ENCODE measurements at regions not wholly inside any gene's neighbourhood (a gene's known extent, or its start where the extent isn't known, plus 50 kb on each side); places are given as distances from the start of the nearest gene placed in this dataset.

- in situ Hi-C loops (cut with MboI; ENCODE audit: low pct_unique_long_range_greater_than_20kb, low sequenced_read_pairs, unreplicated experiment): no loop called here
- DNase-seq (ENCODE audit: low spot score): no peak
- TF ChIP-seq, protein P1, sequence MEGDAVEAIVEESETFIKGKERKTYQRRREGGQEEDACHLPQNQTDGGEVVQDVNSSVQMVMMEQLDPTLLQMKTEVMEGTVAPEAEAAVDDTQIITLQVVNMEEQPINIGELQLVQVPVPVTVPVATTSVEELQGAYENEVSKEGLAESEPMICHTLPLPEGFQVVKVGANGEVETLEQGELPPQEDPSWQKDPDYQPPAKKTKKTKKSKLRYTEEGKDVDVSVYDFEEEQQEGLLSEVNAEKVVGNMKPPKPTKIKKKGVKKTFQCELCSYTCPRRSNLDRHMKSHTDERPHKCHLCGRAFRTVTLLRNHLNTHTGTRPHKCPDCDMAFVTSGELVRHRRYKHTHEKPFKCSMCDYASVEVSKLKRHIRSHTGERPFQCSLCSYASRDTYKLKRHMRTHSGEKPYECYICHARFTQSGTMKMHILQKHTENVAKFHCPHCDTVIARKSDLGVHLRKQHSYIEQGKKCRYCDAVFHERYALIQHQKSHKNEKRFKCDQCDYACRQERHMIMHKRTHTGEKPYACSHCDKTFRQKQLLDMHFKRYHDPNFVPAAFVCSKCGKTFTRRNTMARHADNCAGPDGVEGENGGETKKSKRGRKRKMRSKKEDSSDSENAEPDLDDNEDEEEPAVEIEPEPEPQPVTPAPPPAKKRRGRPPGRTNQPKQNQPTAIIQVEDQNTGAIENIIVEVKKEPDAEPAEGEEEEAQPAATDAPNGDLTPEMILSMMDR (IDR thresholded peaks at IDR 0.05; ENCODE audit: extremely low read depth, insufficient read depth, missing control alignments): no peak
Measured at GRCh38 chr5:166382031-166382430, 1909.4 kb upstream of the WWC1 start.

- TF ChIP-seq, protein P1 (IDR thresholded peaks at IDR 0.05; ENCODE audit: extremely low read depth, insufficient read depth, missing control alignments): no peak
- no peak for DNase-seq (ENCODE audit: low spot score)
- in situ Hi-C loops (cut with MboI; ENCODE audit: low pct_unique_long_range_greater_than_20kb, low sequenced_read_pairs, unreplicated experiment): no loop called here
Measured at GRCh38 chr5:166398131-166398530, 1893.3 kb upstream of the WWC1 start.

DNA sequence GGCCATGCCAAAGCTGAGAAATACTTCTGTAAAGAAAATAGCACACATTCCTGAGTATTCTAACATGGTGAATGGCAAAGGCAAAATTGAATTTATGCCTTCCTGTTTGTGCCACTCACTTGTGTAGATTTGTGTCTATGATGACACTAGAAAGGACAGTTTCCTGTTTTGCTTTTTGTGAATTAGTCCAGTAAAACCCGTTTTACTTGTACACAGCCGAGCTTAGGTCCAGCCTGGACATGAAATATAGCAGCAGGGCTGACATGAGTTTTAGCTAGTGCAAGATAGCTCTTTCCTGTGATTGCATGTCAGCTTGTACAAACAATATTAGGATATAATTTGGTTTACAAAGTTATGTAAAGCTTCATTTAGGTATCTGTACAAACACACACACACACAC, 1891.7 kb upstream of the WWC1 start:
- TF ChIP-seq, protein P1 (IDR thresholded peaks at IDR 0.05; ENCODE audit: extremely low read depth, insufficient read depth, missing control alignments): no peak
- in situ Hi-C loops (cut with MboI; ENCODE audit: low pct_unique_long_range_greater_than_20kb, low sequenced_read_pairs, unreplicated experiment): no loop called here
- DNase-seq (ENCODE audit: low spot score): no peak

- no peak for DNase-seq (ENCODE audit: low spot score)
- TF ChIP-seq, protein P1 (IDR thresholded peaks at IDR 0.05; ENCODE audit: extremely low read depth, insufficient read depth, missing control alignments): no peak
- in situ Hi-C loops (cut with MboI; ENCODE audit: low pct_unique_long_range_greater_than_20kb, low sequenced_read_pairs, unreplicated experiment): no loop called here
Measured at GRCh38 chr5:166401391-166401790, 1890.1 kb upstream of the WWC1 start.

GRCh38 chr5:166412191-166412590, 1879.3 kb upstream of the WWC1 start:
- in situ Hi-C loops (cut with MboI; ENCODE audit: low pct_unique_long_range_greater_than_20kb, low sequenced_read_pairs, unreplicated experiment): no loop called here
- DNase-seq (ENCODE audit: low spot score): no peak
- TF ChIP-seq, protein P1 (IDR thresholded peaks at IDR 0.05; ENCODE audit: extremely low read depth, insufficient read depth, missing control alignments): no peak

GRCh38 chr5:166427211-166427610, 1864.2 kb upstream of the WWC1 start:
- DNase-seq (ENCODE audit: low spot score): no peak
- in situ Hi-C loops (cut with MboI; ENCODE audit: low pct_unique_long_range_greater_than_20kb, low sequenced_read_pairs, unreplicated experiment): no loop called here
- TF ChIP-seq, protein P1 (IDR thresholded peaks at IDR 0.05; ENCODE audit: extremely low read depth, insufficient read depth, missing control alignments): no peak

- TF ChIP-seq, protein P1 (IDR thresholded peaks at IDR 0.05; ENCODE audit: extremely low read depth, insufficient read depth, missing control alignments): no peak
Measured at GRCh38 chr5:166428264-166428803, 1863.1 kb upstream of the WWC1 start.

More at GRCh38 chr5:166428264-166428803, 1863.1 kb upstream of the WWC1 start:
- DNase-seq (ENCODE audit: low spot score): no peak
- in situ Hi-C loops (cut with MboI; ENCODE audit: low pct_unique_long_range_greater_than_20kb, low sequenced_read_pairs, unreplicated experiment): no loop called here
